ENCODE measurements at regions not wholly inside any gene's neighbourhood (a gene's known extent, or its start where the extent isn't known, plus 50 kb on each side); places are given as distances from the start of the nearest gene placed in this dataset.
A peak's percentile ranks its signal among the peaks of the same experiment; 100 is the strongest.

GRCh38 chr3:177451301-177451750 lies 254.0 kb upstream of the TBL1XR1 start:
- TF ChIP-seq SNAI2 (CRISPR knock-in tag; IDR thresholded peaks at IDR 0.05) = no peak
- no peak for TF ChIP-seq ZNF565 (CRISPR knock-in tag; conservative IDR thresholded peaks at IDR 0.05; ENCODE audit: low read depth)
- no peak for TF ChIP-seq TSHZ2 (CRISPR knock-in tag; IDR thresholded peaks at IDR 0.05)
- no peak for TF ChIP-seq ZC3H10 (CRISPR knock-in tag; IDR thresholded peaks at IDR 0.05)
- TF ChIP-seq OSR1 (CRISPR knock-in tag; IDR thresholded peaks at IDR 0.05) = no peak
- TF ChIP-seq ARNTL (CRISPR knock-in tag; IDR thresholded peaks at IDR 0.05; ENCODE audit: borderline replicate concordance, low read depth) = no peak
- ATAC-seq = no peak

- TF ChIP-seq CREB5 (CRISPR knock-in tag; IDR thresholded peaks at IDR 0.05; ENCODE audit: low read depth) (peak; percentile 82), TCF4 (CRISPR knock-in tag; IDR thresholded peaks at IDR 0.05; ENCODE audit: borderline replicate concordance) (no peak), ZNF70 (CRISPR knock-in tag; IDR thresholded peaks at IDR 0.05) (no peak), TSHZ2 (CRISPR knock-in tag; IDR thresholded peaks at IDR 0.05) (no peak), PPARA (CRISPR knock-in tag; IDR thresholded peaks at IDR 0.05; ENCODE audit: borderline replicate concordance) (no peak), ISL1 (CRISPR knock-in tag; IDR thresholded peaks at IDR 0.05) (peak; percentile 66), POU6F1 (CRISPR knock-in tag; IDR thresholded peaks at IDR 0.05; ENCODE audit: borderline replicate concordance, low read depth) (no peak), CSRNP3 (CRISPR knock-in tag; IDR thresholded peaks at IDR 0.05) (no peak), GLIS3 (CRISPR knock-in tag; IDR thresholded peaks at IDR 0.05) (no peak)
- ATAC-seq = peak; percentile 94
These were observed 254.9 kb upstream of the TBL1XR1 start for GRCh38 chr3:177451864-177452830.

- TF ChIP-seq PPARA (CRISPR knock-in tag; IDR thresholded peaks at IDR 0.05; ENCODE audit: borderline replicate concordance) = no peak
- TF ChIP-seq ZC3H10 (CRISPR knock-in tag; IDR thresholded peaks at IDR 0.05) = no peak
- TF ChIP-seq TSHZ2 (CRISPR knock-in tag; IDR thresholded peaks at IDR 0.05) = no peak
- TF ChIP-seq TOX (CRISPR knock-in tag; IDR thresholded peaks at IDR 0.05; ENCODE audit: borderline replicate concordance) = no peak
- 0 out of 2 replicates have a peak, but pooled peaks have one; percentile 13 for TF ChIP-seq ZFP3 (CRISPR knock-in tag; IDR thresholded peaks at IDR 0.05)
- TF ChIP-seq ISL1 (CRISPR knock-in tag; IDR thresholded peaks at IDR 0.05) = peak; percentile 24; the same call in 1 of the 2 replicates
- 0 out of 2 replicates have a peak, but pooled peaks have one; percentile 25 for TF ChIP-seq CSRNP3 (CRISPR knock-in tag; IDR thresholded peaks at IDR 0.05)
- no peak; the same call in 2 of the 3 replicates for ATAC-seq
These were observed 255.7 kb upstream of the TBL1XR1 start for GRCh38 chr3:177452831-177453450.

All from SK-N-SH treated with all-trans-retinoic acid at 6 μM for 48 hours (cell line).